Ureter (tissue), 1 donor: ENCODE measurements at regions not wholly inside any gene's neighbourhood (a gene's known extent, or its start where the extent isn't known, plus 50 kb on each side); places are given as distances from the start of the nearest gene placed in this dataset.
"Not testable (repeated sequence)": the region's sequence is repeated elsewhere in the genome, so short reads cannot be mapped to it uniquely, and the experiment has no call there.

Experiments
- DNase-seq: peaks from one replicate; pipeline ENCODE4 v3.0.0-alpha.2; 2020; ENCODE audit warnings: low spot score
- donor health status: DM: yes; HTN: yes; CAD: no.

GRCh38 chr5:101206534-101206933, 303.5 kb upstream of the ST8SIA4 start:
- no peak for DNase-seq

- not testable (repeated sequence) for DNase-seq
These were observed 302.0 kb upstream of the ST8SIA4 start for GRCh38 chr5:101205065-101205464.

- not testable (repeated sequence) for DNase-seq
These were observed 277.3 kb upstream of the ST8SIA4 start for GRCh38 chr5:101180365-101180764.

GRCh38 chr5:101176605-101177004, 273.5 kb upstream of the ST8SIA4 start:
- no peak for DNase-seq

GRCh38 chr5:101174981-101175380, 271.9 kb upstream of the ST8SIA4 start:
- DNase-seq, result no peak

GRCh38 chr5:101163088-101163487, 260.0 kb upstream of the ST8SIA4 start:
- no peak for DNase-seq

GRCh38 chr5:101160002-101160401, 256.9 kb upstream of the ST8SIA4 start:
- DNase-seq, result no peak

GRCh38 chr5:101159006-101159405, 255.9 kb upstream of the ST8SIA4 start:
- DNase-seq, result no peak

GRCh38 chr5:101153526-101153925, 250.4 kb upstream of the ST8SIA4 start:
- no peak for DNase-seq

GRCh38 chr5:101143526-101143925, 240.4 kb upstream of the ST8SIA4 start:
- no peak for DNase-seq

- no peak for DNase-seq
These were observed 239.0 kb upstream of the ST8SIA4 start for GRCh38 chr5:101142102-101142501.

GRCh38 chr5:101136454-101136853, 233.4 kb upstream of the ST8SIA4 start:
- no peak for DNase-seq

GRCh38 chr5:101123363-101123762, 220.3 kb upstream of the ST8SIA4 start:
- DNase-seq, result no peak

- no peak for DNase-seq
These were observed 209.6 kb upstream of the ST8SIA4 start for GRCh38 chr5:101112645-101113044.

- no peak for DNase-seq
These were observed 200.8 kb upstream of the ST8SIA4 start for GRCh38 chr5:101103874-101104273.

GRCh38 chr5:101102506-101102905, 199.4 kb upstream of the ST8SIA4 start:
- no peak for DNase-seq

- no peak for DNase-seq
These were observed 188.8 kb upstream of the ST8SIA4 start for GRCh38 chr5:101091902-101092301.

GRCh38 chr5:101084353-101084752, 181.3 kb upstream of the ST8SIA4 start:
- DNase-seq, result no peak

- DNase-seq, result no peak
These were observed 177.6 kb upstream of the ST8SIA4 start for GRCh38 chr5:101080462-101081240.

GRCh38 chr5:101068298-101068697, 165.2 kb upstream of the ST8SIA4 start:
- DNase-seq, result no peak

- no peak for DNase-seq
These were observed 164.3 kb upstream of the ST8SIA4 start for GRCh38 chr5:101067429-101067828.

GRCh38 chr5:101062902-101063301, 159.8 kb upstream of the ST8SIA4 start:
- DNase-seq, result no peak

GRCh38 chr5:101047181-101047580, 144.1 kb upstream of the ST8SIA4 start:
- DNase-seq, result no peak

- DNase-seq, result no peak
These were observed 142.6 kb upstream of the ST8SIA4 start for GRCh38 chr5:101045689-101046088.
